ENCODE measurements at regions not wholly inside any gene's neighbourhood (a gene's known extent, or its start where the extent isn't known, plus 50 kb on each side); places are given as distances from the start of the nearest gene placed in this dataset.

GRCh38 chr1:4916610-4917009, 262.2 kb downstream of the AJAP1 start:
- no peak for TF ChIP-seq FOXK2 (IDR thresholded peaks at IDR 0.05)
- no peak for TF ChIP-seq TARDBP (IDR thresholded peaks at IDR 0.05)
- TF ChIP-seq BHLHE40 (IDR thresholded peaks at IDR 0.05; ENCODE audit: borderline replicate concordance) = no peak
- no peak for TF ChIP-seq FOXM1 (IDR thresholded peaks at IDR 0.05; ENCODE audit: borderline replicate concordance)
- TF ChIP-seq NFRKB (IDR thresholded peaks at IDR 0.05) = no peak
- no peak for TF ChIP-seq FOXA1 (IDR thresholded peaks at IDR 0.05)
- TF ChIP-seq LEF1 (IDR thresholded peaks at IDR 0.05; ENCODE audit: borderline replicate concordance) = no peak
- TF ChIP-seq ARNT (IDR thresholded peaks at IDR 0.05) = no peak
- no peak for TF ChIP-seq SUZ12 (IDR thresholded peaks at IDR 0.05)
- TF ChIP-seq L3MBTL2 (conservative IDR thresholded peaks at IDR 0.05) = no peak
- TF ChIP-seq ELF4 (IDR thresholded peaks at IDR 0.05) = no peak
- TF ChIP-seq HDGF (IDR thresholded peaks at IDR 0.05; ENCODE audit: borderline replicate concordance) = no peak
- no peak for TF ChIP-seq SP1 (IDR thresholded peaks at IDR 0.05)
- TF ChIP-seq PKNOX1 (IDR thresholded peaks at IDR 0.05) = no peak

All from HEK293T (cell line).